ENCODE measurements at regions not wholly inside any gene's neighbourhood (a gene's known extent, or its start where the extent isn't known, plus 50 kb on each side); places are given as distances from the start of the nearest gene placed in this dataset.

DNA sequence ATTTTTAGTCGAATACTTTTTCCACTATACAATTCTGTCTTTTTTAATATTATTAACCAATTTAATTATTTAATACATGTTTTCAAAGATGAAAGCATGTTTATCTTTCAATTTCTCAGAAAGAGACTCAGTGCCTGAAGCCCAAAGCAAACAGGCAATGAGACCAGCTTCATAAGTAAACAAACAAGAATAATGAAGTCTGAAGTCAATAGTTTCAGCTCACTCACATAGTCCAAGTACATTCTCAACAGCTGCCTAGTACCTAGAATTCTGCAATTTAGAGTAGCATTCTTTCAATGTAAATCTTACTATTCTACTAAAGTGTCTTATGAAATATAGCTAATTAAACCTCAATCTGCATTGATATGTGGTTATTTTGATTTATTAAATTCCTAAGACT is 626.5 kb upstream of the NRSN1 start:
- ChIA-PET CTCF (no interaction called here), POLR2A (no interaction called here)
- TF ChIP-seq, protein P1, sequence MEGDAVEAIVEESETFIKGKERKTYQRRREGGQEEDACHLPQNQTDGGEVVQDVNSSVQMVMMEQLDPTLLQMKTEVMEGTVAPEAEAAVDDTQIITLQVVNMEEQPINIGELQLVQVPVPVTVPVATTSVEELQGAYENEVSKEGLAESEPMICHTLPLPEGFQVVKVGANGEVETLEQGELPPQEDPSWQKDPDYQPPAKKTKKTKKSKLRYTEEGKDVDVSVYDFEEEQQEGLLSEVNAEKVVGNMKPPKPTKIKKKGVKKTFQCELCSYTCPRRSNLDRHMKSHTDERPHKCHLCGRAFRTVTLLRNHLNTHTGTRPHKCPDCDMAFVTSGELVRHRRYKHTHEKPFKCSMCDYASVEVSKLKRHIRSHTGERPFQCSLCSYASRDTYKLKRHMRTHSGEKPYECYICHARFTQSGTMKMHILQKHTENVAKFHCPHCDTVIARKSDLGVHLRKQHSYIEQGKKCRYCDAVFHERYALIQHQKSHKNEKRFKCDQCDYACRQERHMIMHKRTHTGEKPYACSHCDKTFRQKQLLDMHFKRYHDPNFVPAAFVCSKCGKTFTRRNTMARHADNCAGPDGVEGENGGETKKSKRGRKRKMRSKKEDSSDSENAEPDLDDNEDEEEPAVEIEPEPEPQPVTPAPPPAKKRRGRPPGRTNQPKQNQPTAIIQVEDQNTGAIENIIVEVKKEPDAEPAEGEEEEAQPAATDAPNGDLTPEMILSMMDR (IDR thresholded peaks at IDR 0.05; ENCODE audit: insufficient read depth, low read length, missing control alignments): no peak
- no peak overlapping the region for H3K4me3 ChIP-seq (ENCODE audit: low read depth, low read length)
- no peak for DNase-seq (ENCODE audit: low read depth, low spot score)

DNA sequence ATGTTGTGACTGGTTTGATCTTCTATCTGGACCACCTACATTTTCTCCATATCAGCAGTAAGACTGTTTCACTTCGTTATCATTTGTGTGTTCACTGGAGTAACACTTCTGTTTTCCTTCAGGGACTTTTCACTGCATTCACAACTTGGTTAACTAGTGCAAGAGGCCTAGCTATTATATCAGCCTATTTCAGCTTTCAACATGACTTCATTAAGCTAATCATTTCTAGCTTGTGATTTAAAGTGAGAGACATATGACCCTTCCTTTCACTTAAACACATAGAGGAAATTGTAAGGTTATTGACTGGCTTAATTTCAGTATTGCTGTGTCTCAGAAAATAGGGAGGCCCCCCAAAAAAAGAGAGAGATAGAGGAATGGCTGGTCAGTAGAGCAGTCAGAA is 622.8 kb upstream of the NRSN1 start:
- no peak for DNase-seq (ENCODE audit: low read depth, low spot score)
- POLR2A ChIA-PET: no interaction called here
- H3K4me3 ChIP-seq (ENCODE audit: low read depth, low read length): no peak overlapping the region
- TF ChIP-seq, protein P1 (IDR thresholded peaks at IDR 0.05; ENCODE audit: insufficient read depth, low read length, missing control alignments): no peak
- CTCF ChIA-PET: no interaction called here

DNA sequence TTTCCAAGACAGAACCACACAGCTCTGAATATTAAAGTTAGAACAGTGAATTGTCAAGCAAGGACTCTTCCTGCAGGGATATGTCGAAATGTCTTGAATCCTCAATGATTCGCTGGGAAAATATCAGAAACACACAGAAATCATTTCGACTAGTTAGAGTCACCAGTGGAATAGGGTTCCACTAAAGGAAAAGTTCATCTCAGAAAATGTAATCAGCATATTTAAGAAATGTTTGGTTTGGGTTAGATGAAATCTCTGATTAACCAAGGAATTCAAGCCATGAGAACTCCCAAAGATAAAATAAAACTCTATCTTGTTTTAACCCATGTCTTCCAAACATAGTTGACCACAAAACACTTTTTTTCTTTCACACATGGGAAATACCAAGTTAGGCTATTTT is 621.0 kb upstream of the NRSN1 start:
- no peak overlapping the region for H3K4me3 ChIP-seq (ENCODE audit: low read depth, low read length)
- TF ChIP-seq, protein P1 (IDR thresholded peaks at IDR 0.05; ENCODE audit: insufficient read depth, low read length, missing control alignments): no peak
- POLR2A ChIA-PET: no interaction called here
- no peak for DNase-seq (ENCODE audit: low read depth, low spot score)
- CTCF ChIA-PET: no interaction called here

DNA sequence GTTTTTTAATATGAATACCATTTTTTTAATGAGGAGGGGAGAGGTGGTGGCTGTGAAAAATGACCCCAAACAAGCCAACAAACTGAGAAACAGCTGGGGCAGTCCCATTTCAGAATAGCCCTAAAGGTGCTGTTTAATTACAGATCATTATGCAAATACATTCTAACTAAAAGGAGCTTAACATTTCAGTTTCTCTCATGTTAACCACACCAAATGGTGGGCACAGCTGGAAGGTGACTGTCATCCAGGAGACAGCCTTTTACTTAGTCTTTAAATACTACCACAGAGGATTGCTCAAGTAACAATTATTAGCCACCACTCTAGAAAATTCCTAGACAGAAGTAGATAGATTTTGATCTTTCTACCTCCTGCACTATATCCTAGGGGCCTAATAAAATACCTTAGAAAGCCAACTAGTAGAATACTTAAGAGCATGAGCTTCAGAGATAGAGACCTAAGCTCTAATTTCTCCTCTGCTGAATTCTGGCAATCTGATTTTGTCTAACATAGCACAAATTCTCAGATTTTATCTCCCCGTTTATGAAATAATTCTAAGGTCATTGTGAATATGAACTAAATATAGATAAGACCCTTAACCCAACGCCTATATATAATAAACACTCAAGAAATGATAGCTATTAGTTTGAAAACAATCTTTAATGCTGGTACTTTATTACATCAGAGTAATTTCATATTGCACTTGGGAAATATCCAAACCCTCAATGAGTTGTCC is 615.1 kb upstream of the NRSN1 start:
- ChIA-PET POLR2A (no interaction called here), CTCF (no interaction called here)
- no peak overlapping the region for H3K4me3 ChIP-seq (ENCODE audit: low read depth, low read length)
- TF ChIP-seq, protein P1 (IDR thresholded peaks at IDR 0.05; ENCODE audit: insufficient read depth, low read length, missing control alignments): no peak
- no peak for DNase-seq (ENCODE audit: low read depth, low spot score)

DNA sequence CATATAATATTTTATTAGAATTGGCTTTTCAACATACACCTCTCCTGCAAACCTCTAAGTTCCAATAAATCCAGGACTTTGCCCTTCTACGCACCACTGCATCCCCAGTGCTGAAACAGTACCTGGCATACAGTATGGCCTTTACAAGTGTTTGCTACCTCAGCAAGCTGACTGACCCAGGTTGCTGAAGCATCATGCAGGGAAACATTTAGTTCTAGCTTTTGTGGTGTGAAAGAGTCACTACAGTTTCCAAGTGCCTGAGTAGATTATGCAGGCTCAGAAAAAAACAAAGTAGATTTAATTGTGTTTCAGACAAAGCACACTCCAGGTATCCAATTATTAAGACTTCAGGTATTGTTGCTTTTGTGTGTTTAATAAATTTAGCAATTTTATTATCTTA is 614.2 kb upstream of the NRSN1 start:
- H3K4me3 ChIP-seq (ENCODE audit: low read depth, low read length): no peak overlapping the region
- CTCF ChIA-PET: no interaction called here
- TF ChIP-seq, protein P1 (IDR thresholded peaks at IDR 0.05; ENCODE audit: insufficient read depth, low read length, missing control alignments): no peak
- DNase-seq (ENCODE audit: low read depth, low spot score): no peak
- POLR2A ChIA-PET: no interaction called here

DNA sequence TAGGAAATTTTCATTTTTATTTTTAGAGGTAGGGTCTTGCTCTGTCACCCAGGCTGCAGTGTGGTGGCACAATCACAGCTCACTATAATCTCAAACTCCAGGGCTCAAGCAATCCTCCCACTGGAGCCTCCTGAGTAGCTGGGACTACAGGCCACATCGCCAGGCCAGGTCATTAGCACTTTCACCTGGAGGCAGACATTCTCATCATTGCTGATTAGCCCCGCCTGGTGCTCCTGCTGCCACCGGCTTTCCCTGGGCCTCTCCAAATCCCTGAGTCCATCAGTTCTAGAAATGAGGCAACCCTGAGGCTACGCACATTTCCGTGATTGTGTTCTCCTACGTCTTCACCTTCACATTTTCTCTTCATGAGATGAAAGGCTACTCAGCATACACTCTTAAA is 607.7 kb upstream of the NRSN1 start:
- no peak overlapping the region for H3K4me3 ChIP-seq (ENCODE audit: low read depth, low read length)
- ChIA-PET CTCF (no interaction called here), POLR2A (no interaction called here)
- TF ChIP-seq, protein P1 (IDR thresholded peaks at IDR 0.05; ENCODE audit: insufficient read depth, low read length, missing control alignments): no peak
- DNase-seq (ENCODE audit: low read depth, low spot score): no peak
